ENCODE measurements at regions not wholly inside any gene's neighbourhood (a gene's known extent, or its start where the extent isn't known, plus 50 kb on each side); places are given as distances from the start of the nearest gene placed in this dataset.

DNA sequence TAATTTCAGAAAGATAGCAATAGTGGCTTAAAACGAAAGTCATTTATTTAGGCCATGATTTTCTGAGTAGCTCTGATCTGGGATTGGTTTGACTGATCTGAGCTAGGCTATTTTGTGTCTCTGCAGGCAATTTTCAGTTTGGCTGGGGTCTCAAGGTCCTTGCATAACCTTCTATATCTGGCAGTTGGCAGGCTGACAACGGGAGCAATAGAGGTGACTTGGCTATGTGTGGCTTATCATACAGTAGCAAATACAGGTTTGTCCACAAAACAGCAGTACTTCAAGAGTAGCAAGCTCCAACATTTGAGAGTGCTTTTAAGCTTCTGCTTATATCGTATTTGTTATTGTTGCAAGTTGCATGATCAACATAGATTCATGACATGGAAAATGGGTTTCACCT is 1167.3 kb upstream of the CELF2 start:
- Histone ChIP-seq H3K9me3 (ENCODE audit: control insufficient read depth, insufficient read depth, low read length) (0 out of 2 replicates have a peak, but pooled peaks cover 2% of the 10 kb centered on the region), H3K14ac (replicated peaks; ENCODE audit: low read depth, low read length) (no peak overlapping the region), H2BK15ac (ENCODE audit: low read depth, low read length) (no peak overlapping the region), H4K5ac (ENCODE audit: low read depth, low read length) (no peak overlapping the region), H3K4me1 (ENCODE audit: control insufficient read depth, insufficient read depth, low read length) (no peaks in the 10 kb centered on the region), H4K91ac (ENCODE audit: insufficient read depth, low read depth, low read length) (no peak overlapping the region), H3K4ac (ENCODE audit: low read depth, low read length) (no peak overlapping the region), H2AK9ac (replicated peaks; ENCODE audit: low read depth, low read length, poor library complexity) (no peak overlapping the region), H3K27ac (ENCODE audit: insufficient read depth, low read length) (no peak overlapping the region), H3K56ac (ENCODE audit: extremely low read depth, insufficient read depth, low read length) (no peak overlapping the region), H2BK20ac (ENCODE audit: low read depth, low read length) (no peak overlapping the region), H3K4me2 (ENCODE audit: low read depth, low read length) (no peak overlapping the region), H2BK120ac (ENCODE audit: low read depth, low read length) (no peak overlapping the region), H3K18ac (ENCODE audit: low read depth, low read length) (no peak overlapping the region), H2AK5ac (ENCODE audit: low read depth, low read length) (no peak overlapping the region), H2BK5ac (ENCODE audit: low read depth, low read length, poor library complexity, severe bottlenecking) (no peak overlapping the region), H3K27me3 (ENCODE audit: control insufficient read depth, insufficient read depth, low read length) (no peaks in the 10 kb centered on the region), H3K36me3 (ENCODE audit: control insufficient read depth, insufficient read depth, low read length) (no peaks in the 10 kb centered on the region), H3K79me1 (ENCODE audit: low read depth in 1 of 2, low read length in 2 of 2) (no peaks in the 10 kb centered on the region), H4K8ac (ENCODE audit: low read depth in 2 of 2, low read length in 2 of 2) (no peak overlapping the region), H3K23ac (ENCODE audit: low read depth, low read length) (no peak overlapping the region), H4K20me1 (ENCODE audit: insufficient read depth, low read length) (no peaks in the 10 kb centered on the region), H3K9me1 (ENCODE audit: insufficient read depth, low read length) (no peaks in the 10 kb centered on the region), H3K4me3 (ENCODE audit: insufficient read depth, low read depth, low read length) (no peak overlapping the region), H2AFZ (replicated peaks; ENCODE audit: low read length, poor library complexity) (no peak overlapping the region), H3K9ac (ENCODE audit: low read depth, low read length) (no peak overlapping the region)
- dilution Hi-C loops (cut with HindIII; ENCODE audit: low sequenced_read_pairs, unreplicated experiment) (no loop called here), in situ Hi-C loops (cut with MboI; ENCODE audit: low sequenced_read_pairs) (no loop called here), intact Hi-C loops (cut with micrococcal nuclease) (loop anchor here (10.0 kb wide), 1 partner anchor 824 kb away; no protein-coding TSS in a partner anchor)
- POLR2A ChIA-PET (ENCODE audit: unreplicated experiment) = no interaction called here
- ATAC-seq (ENCODE audit: low read depth) (no peak), DNase-seq (no peak)
- CTCF ChIA-PET = no interaction called here
- TF ChIP-seq, protein P1, sequence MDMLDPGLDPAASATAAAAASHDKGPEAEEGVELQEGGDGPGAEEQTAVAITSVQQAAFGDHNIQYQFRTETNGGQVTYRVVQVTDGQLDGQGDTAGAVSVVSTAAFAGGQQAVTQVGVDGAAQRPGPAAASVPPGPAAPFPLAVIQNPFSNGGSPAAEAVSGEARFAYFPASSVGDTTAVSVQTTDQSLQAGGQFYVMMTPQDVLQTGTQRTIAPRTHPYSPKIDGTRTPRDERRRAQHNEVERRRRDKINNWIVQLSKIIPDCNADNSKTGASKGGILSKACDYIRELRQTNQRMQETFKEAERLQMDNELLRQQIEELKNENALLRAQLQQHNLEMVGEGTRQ (IDR thresholded peaks at IDR 0.05; ENCODE audit: low read depth, low read length) = no peak
- no peak for TF ChIP-seq SMC3 (IDR thresholded peaks at IDR 0.05; ENCODE audit: low read depth, low read length)
- TF ChIP-seq RCOR1 (IDR thresholded peaks at IDR 0.05; ENCODE audit: insufficient replicate concordance, low read length) = no peak
- TF ChIP-seq NFE2L2 (IDR thresholded peaks at IDR 0.05; ENCODE audit: low read depth, low read length) = no peak
- no peak for TF ChIP-seq CEBPB (IDR thresholded peaks at IDR 0.05; ENCODE audit: low read depth, low read length)
- no peak for TF ChIP-seq RAD21 (IDR thresholded peaks at IDR 0.05; ENCODE audit: low read length)
- TF ChIP-seq MAZ (IDR thresholded peaks at IDR 0.05; ENCODE audit: borderline replicate concordance, low read depth, low read length) = no peak
- TF ChIP-seq POLR2A (IDR thresholded peaks at IDR 0.05; ENCODE audit: low read depth, low read length) = no peak
- no peak for TF ChIP-seq BHLHE40 (IDR thresholded peaks at IDR 0.05; ENCODE audit: low read depth, low read length)
- no peak for TF ChIP-seq MXI1 (IDR thresholded peaks at IDR 0.05; ENCODE audit: borderline replicate concordance, low read depth, low read length)
- no peak for TF ChIP-seq MAFK (IDR thresholded peaks at IDR 0.05; ENCODE audit: low read depth, low read length)
- no peak for TF ChIP-seq CHD1 (IDR thresholded peaks at IDR 0.05; ENCODE audit: low read depth, low read length)
- TF ChIP-seq RFX5 (IDR thresholded peaks at IDR 0.05; ENCODE audit: low read depth, low read length) = no peak
- no peak for TF ChIP-seq FOS (IDR thresholded peaks at IDR 0.05; ENCODE audit: low read depth, low read length)
- no peak for TF ChIP-seq ELK1 (IDR thresholded peaks at IDR 0.05; ENCODE audit: borderline replicate concordance, low read depth, low read length)
- WGBS, 2 experiments (ENCODE audit: extremely low coverage in 2 of 2, insufficient read length in 1 of 2) = no CpG with 5 or more reads among the region's 3 CpGs
- BruUV-seq (replicated peaks) = no TSS peak

All from IMR-90 (cell line).